ENCODE measurements at regions not wholly inside any gene's neighbourhood (a gene's known extent, or its start where the extent isn't known, plus 50 kb on each side); places are given as distances from the start of the nearest gene placed in this dataset.
A peak's percentile ranks its signal among the peaks of the same experiment; 100 is the strongest.

DNA sequence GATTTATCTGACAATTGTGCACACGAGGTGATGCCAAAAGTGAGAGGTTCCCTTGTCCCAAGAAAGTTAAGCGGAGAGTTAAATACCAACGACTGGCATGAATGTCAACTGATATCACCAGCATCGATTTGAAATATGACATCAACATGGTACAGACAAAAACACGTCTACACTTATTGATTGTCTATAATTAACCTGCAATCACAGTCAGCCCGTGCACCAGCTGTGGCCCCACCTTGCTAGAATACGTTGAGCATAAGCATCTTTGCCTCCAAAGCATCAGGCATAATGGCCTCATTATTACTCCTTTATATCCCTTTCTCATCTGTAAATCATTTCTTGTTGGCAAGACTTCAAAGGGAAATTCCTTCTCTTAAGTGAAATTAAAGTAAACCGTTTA lies 625.4 kb downstream of the IRX1 start:
- H3K27ac ChIP-seq (ENCODE audit: low read length), result no peak overlapping the region
- H3K9ac ChIP-seq (ENCODE audit: low read depth, low read length), result no peak overlapping the region
- 0 out of 2 replicates have a peak, but pooled peaks cover 3% of the 10 kb centered on the region for H3K9me3 ChIP-seq (ENCODE audit: insufficient read depth, low read depth, low read length)
- H3K4me1 ChIP-seq (ENCODE audit: insufficient read depth, low read length), result no peaks in the 10 kb centered on the region
- no peak overlapping the region for H3K4me3 ChIP-seq (ENCODE audit: low read length)
- no peaks in the 10 kb centered on the region for H3K27me3 ChIP-seq (ENCODE audit: insufficient read depth, low read length)
- H3K36me3 ChIP-seq (ENCODE audit: insufficient read depth, low read depth, low read length), result no peaks in the 10 kb centered on the region

DNA sequence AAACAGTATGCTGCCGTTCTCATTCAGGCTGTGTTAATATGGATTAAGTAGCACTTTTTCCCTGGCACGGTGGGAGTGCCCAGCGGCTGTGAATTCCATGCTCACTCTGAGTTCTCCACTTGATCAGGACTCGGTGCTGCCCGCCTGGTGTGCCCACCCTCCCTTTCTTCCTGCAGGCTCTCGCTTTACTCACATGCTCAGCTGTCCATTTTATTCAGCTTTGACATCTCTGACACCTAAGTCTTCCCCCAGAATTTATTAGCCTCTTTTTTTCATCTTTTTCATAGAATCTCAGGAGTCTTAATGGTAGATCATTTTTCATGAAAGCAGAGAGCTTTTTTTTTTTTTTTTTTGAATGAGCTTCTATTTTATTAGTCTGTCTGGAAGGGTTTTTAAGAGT lies 626.5 kb downstream of the IRX1 start:
- H3K9me3 ChIP-seq (ENCODE audit: insufficient read depth, low read depth, low read length), result 0 out of 2 replicates have a peak, but pooled peaks cover 3% of the 10 kb centered on the region
- no peak overlapping the region for H3K9ac ChIP-seq (ENCODE audit: low read depth, low read length)
- no peak overlapping the region for H3K27ac ChIP-seq (ENCODE audit: low read length)
- no peaks in the 10 kb centered on the region for H3K36me3 ChIP-seq (ENCODE audit: insufficient read depth, low read depth, low read length)
- H3K27me3 ChIP-seq (ENCODE audit: insufficient read depth, low read length), result no peaks in the 10 kb centered on the region
- no peak overlapping the region for H3K4me3 ChIP-seq (ENCODE audit: low read length)
- no peaks in the 10 kb centered on the region for H3K4me1 ChIP-seq (ENCODE audit: insufficient read depth, low read length)

DNA sequence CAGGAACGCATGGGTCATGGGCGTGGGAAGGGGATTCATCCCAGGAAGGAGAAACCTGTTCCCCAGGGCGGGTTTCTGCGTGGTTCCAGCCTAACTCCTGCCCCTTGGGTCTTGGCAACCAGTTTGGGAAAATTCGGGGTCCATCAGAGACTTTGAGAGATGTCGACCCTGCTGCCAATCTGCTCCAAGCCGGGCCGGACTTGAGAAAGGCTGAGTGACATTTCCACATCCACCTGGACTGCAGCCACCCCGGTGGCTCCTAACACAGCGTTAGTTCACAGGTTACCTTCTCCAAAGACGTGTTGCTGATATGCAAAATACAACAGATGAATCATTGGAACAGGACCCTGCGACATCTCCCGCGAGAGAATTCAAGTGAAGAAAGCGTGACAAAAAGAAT lies 627.2 kb downstream of the IRX1 start:
- H3K27me3 ChIP-seq (ENCODE audit: insufficient read depth, low read length), result no peaks in the 10 kb centered on the region
- H3K9ac ChIP-seq (ENCODE audit: low read depth, low read length), result no peak overlapping the region
- no peaks in the 10 kb centered on the region for H3K4me1 ChIP-seq (ENCODE audit: insufficient read depth, low read length)
- no peaks in the 10 kb centered on the region for H3K36me3 ChIP-seq (ENCODE audit: insufficient read depth, low read depth, low read length)
- H3K4me3 ChIP-seq (ENCODE audit: low read length), result no peak overlapping the region
- H3K27ac ChIP-seq (ENCODE audit: low read length), result no peak overlapping the region
- H3K9me3 ChIP-seq (ENCODE audit: insufficient read depth, low read depth, low read length), result 0 out of 2 replicates have a peak, but pooled peaks cover 3% of the 10 kb centered on the region

DNA sequence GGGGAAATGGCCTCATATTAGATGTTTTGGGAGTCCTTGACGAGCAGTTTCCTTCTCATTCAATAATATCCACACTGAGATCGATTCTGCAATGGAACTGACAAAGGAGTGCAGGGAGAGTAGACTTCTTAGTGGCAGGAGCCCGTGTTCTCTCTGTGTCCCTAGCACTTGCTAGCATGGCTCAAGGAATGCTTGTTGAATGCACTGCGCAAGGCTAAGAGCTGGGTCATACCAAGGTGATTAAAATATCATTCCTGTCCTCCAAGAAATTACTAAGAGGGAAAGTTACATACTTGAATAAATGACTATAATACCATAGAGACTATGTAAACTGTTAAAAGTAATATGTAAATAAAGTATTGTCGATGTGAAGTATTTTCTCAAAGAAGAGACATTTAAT lies 630.1 kb downstream of the IRX1 start:
- Histone ChIP-seq H3K9ac (ENCODE audit: low read depth, low read length) (no peak overlapping the region), H3K27ac (ENCODE audit: low read length) (no peak overlapping the region), H3K4me1 (ENCODE audit: insufficient read depth, low read length) (no peaks in the 10 kb centered on the region; the same call in 1 of the 2 replicates), H3K27me3 (ENCODE audit: insufficient read depth, low read length) (peaks cover 9% of the 10 kb centered on the region; the same call in 1 of the 2 replicates), H3K36me3 (ENCODE audit: insufficient read depth, low read depth, low read length) (no peaks in the 10 kb centered on the region), H3K4me3 (ENCODE audit: low read length) (no peak overlapping the region), H3K9me3 (ENCODE audit: insufficient read depth, low read depth, low read length) (no peaks in the 10 kb centered on the region)

DNA sequence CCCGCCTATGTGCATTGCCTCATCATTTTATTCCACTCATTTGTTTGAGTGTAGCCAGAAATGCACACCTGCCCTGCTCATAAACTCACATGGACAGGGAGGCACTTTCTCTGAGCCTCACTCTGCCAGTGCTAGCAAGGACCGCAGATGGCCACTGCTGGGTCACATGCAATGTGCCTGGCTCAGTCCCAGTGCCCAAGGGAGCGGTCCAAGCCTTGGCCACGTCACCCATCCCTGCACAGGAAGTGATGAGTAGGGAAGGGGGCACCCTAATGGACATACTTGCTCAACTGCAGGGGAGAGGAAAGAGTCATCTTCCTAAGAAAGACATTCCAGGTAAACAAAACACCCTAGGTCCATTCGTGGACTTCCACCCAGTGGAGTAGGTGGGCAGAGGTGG lies 630.9 kb downstream of the IRX1 start:
- no peaks in the 10 kb centered on the region for H3K36me3 ChIP-seq (ENCODE audit: insufficient read depth, low read depth, low read length)
- H3K9ac ChIP-seq (ENCODE audit: low read depth, low read length), result no peak overlapping the region
- H3K4me1 ChIP-seq (ENCODE audit: insufficient read depth, low read length), result peaks cover 3% of the 10 kb centered on the region; the same call in 1 of the 2 replicates
- no peak overlapping the region for H3K27ac ChIP-seq (ENCODE audit: low read length)
- no peaks in the 10 kb centered on the region for H3K9me3 ChIP-seq (ENCODE audit: insufficient read depth, low read depth, low read length)
- H3K4me3 ChIP-seq (ENCODE audit: low read length), result no peak overlapping the region
- peaks cover 17% of the 10 kb centered on the region; the same call in 1 of the 2 replicates for H3K27me3 ChIP-seq (ENCODE audit: insufficient read depth, low read length)

DNA sequence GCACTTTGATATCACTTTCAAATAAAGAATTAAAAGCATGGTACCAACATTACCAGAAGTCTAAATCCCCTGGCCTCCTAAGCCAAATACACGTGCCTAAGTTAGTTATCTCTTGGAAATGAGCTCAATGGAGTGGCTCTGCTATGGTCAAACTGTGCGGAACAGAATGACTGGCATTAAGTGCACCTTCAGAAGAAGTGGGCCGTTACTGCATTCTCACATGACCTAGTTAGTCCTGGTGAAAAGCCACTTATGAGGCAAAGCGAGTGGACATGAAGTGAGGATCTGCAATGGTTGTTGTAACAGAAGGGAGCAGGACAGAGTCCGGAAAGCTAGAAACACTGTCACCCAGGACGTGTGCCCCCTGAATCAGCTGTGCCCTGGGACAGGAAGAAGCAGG lies 633.1 kb downstream of the IRX1 start:
- Histone ChIP-seq H3K27me3 (ENCODE audit: insufficient read depth, low read length) (peaks cover 20% of the 10 kb centered on the region; the same call in 1 of the 2 replicates), H3K9ac (ENCODE audit: low read depth, low read length) (no peak overlapping the region), H3K36me3 (ENCODE audit: insufficient read depth, low read depth, low read length) (no peaks in the 10 kb centered on the region), H3K9me3 (ENCODE audit: insufficient read depth, low read depth, low read length) (no peaks in the 10 kb centered on the region), H3K27ac (ENCODE audit: low read length) (no peak overlapping the region), H3K4me3 (ENCODE audit: low read length) (no peak overlapping the region), H3K4me1 (ENCODE audit: insufficient read depth, low read length) (peaks cover 5% of the 10 kb centered on the region; the same call in 1 of the 2 replicates)

DNA sequence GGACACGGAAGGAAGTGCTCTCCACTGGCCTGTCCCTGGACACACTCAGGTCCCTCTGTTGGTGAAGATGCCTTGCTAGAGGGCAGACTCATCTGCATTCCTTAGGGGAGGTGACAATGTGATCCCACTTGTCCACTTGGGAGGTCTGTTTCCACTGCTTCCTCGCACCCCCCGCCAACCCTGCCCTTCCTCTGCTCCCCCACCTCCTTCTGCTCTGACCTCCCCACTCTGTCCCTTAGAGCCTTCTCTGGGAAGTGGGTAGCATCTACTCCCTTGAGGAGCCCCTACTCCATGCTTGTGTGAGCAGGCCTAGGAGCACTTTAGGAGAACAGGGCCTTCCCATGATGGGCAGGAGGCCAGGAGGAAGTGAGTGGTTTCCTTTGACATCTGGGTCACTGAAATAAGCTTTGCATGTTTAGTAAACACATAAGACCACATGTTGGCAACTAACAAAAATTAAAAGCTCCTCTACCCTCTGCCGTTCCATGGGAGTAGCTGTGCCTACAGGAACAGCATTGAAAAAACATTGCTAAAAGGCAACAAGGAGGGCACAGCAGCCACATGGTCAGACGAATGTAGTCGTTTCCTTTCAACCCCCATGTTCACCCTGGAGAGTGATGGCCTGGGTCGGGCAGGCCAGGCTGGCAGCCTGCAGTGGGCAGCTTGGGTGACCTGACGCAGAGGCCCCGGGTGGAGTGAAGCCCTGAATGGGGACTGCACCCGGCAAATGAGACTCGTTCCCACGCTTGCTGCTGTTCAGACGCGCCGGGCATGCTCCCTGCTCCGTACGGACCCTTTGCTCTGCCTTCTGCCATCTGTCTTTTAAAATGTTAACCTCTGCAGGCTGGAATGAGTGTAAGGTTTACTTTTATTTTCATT lies 634.0 kb downstream of the IRX1 start:
- H3K9ac ChIP-seq (ENCODE audit: low read depth, low read length), result no peak overlapping the region
- no peak overlapping the region for H3K4me3 ChIP-seq (ENCODE audit: low read length)
- H3K27me3 ChIP-seq (ENCODE audit: insufficient read depth, low read length), result peaks cover 20% of the 10 kb centered on the region; the same call in 1 of the 2 replicates
- no peaks in the 10 kb centered on the region for H3K36me3 ChIP-seq (ENCODE audit: insufficient read depth, low read depth, low read length)
- H3K27ac ChIP-seq (ENCODE audit: low read length), result no peak overlapping the region
- H3K4me1 ChIP-seq (ENCODE audit: insufficient read depth, low read length), result peaks cover 5% of the 10 kb centered on the region; the same call in 1 of the 2 replicates
- peaks cover 5% of the 10 kb centered on the region; the same call in 1 of the 2 replicates for H3K9me3 ChIP-seq (ENCODE audit: insufficient read depth, low read depth, low read length)

DNA sequence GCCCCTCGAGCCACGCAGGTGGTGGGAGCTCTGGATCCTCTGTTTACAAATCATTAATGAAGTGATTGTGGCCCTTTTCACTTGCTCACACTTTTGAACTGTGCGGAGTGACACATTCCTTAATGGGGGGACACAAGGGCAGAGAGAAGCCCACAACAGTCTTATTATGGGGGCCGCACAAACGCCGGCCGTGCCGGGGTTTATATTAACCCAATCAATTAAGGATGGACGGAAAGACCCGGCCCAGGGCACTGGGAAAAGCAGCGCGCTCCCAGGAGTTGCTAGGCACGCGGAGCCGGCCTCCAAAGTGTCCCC lies 634.8 kb downstream of the IRX1 start:
- H3K36me3 ChIP-seq (ENCODE audit: insufficient read depth, low read depth, low read length), result no peaks in the 10 kb centered on the region
- H3K4me3 ChIP-seq (ENCODE audit: low read length), result no peak overlapping the region
- no peak overlapping the region for H3K9ac ChIP-seq (ENCODE audit: low read depth, low read length)
- H3K4me1 ChIP-seq (ENCODE audit: insufficient read depth, low read length), result peaks cover 5% of the 10 kb centered on the region; the same call in 1 of the 2 replicates
- H3K27ac ChIP-seq (ENCODE audit: low read length), result no peak overlapping the region
- H3K27me3 ChIP-seq (ENCODE audit: insufficient read depth, low read length), result peaks cover 20% of the 10 kb centered on the region; the same call in 1 of the 2 replicates
- peaks cover 10% of the 10 kb centered on the region for H3K9me3 ChIP-seq (ENCODE audit: insufficient read depth, low read depth, low read length)

DNA sequence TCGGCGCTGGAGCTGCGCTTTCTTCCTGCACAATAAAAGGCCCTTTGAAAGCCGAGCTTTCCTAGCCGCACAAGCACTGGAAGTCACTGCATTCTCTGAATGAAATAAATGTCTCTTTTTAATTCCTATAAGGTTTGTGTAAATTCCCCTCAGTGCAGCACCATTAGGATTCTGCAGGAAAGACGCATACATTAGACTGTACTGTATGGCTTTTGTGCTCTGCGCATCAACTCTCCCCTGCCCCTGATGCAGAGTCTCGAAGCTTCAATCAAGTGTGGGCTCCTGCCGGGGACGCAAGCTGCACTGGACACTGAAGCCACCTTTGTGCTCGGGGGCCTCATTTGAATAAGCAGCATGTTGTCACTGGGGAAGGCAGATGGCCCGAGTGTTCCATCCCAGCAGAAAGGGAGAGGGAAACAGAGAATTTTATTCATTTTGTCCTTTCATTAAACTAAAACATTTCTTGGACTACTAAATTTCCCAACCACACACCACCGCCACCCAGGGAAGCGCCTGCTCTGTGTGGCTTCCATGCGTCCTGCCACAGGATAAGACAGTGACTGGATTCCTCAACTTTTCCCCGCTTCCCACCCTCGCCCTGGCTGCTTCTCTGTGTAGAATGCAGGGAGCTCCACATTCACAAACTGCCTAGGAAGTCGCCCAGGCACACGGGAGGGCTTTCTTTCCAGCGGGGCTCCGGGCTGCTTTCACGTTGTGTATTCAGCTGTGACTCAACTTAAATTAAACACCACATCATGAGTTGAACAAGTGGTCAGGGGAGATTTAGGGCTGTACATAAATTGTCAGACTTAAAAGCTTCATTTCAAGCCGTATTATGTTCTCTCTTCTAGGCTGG lies 635.4 kb downstream of the IRX1 start:
- H3K27ac ChIP-seq (ENCODE audit: low read length), result no peak overlapping the region
- no peak overlapping the region for H3K4me3 ChIP-seq (ENCODE audit: low read length)
- peaks cover 20% of the 10 kb centered on the region; the same call in 1 of the 2 replicates for H3K27me3 ChIP-seq (ENCODE audit: insufficient read depth, low read length)

DNA sequence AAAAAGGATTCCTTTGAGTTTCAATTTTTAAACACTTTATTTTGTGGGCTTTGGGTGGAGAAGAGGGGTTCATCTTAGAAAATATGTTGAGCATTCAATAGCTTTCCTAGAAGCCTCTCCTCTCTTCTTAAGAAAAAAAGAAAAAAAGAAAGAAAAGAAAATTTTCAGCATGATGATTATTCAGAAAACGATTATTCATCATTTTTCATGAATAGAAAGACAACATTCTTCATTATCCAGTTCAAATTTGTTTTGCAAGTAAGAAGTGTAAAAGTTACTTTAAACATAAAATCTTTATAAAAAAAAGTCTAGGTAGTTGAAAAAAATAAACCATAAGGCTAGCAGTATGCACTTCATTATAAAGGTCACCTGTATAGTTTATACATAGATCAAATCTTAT lies 636.5 kb downstream of the IRX1 start:
- Histone ChIP-seq H3K9me3 (ENCODE audit: insufficient read depth, low read depth, low read length) (peaks cover 10% of the 10 kb centered on the region), H3K9ac (ENCODE audit: low read depth, low read length) (no peak overlapping the region), H3K36me3 (ENCODE audit: insufficient read depth, low read depth, low read length) (no peaks in the 10 kb centered on the region), H3K27me3 (ENCODE audit: insufficient read depth, low read length) (peaks cover 20% of the 10 kb centered on the region; the same call in 1 of the 2 replicates), H3K27ac (ENCODE audit: low read length) (no peak overlapping the region), H3K4me1 (ENCODE audit: insufficient read depth, low read length) (peaks cover 5% of the 10 kb centered on the region; the same call in 1 of the 2 replicates), H3K4me3 (ENCODE audit: low read length) (no peak overlapping the region)

More for the DNA sequence above, 635.4 kb downstream of the IRX1 start:
- Histone ChIP-seq H3K9ac (ENCODE audit: low read depth, low read length) (peak overlapping the region; percentile 7; the same call in 1 of the 2 replicates), H3K4me1 (ENCODE audit: insufficient read depth, low read length) (peaks cover 5% of the 10 kb centered on the region; the same call in 1 of the 2 replicates), H3K9me3 (ENCODE audit: insufficient read depth, low read depth, low read length) (peaks cover 10% of the 10 kb centered on the region), H3K36me3 (ENCODE audit: insufficient read depth, low read depth, low read length) (no peaks in the 10 kb centered on the region)

DNA sequence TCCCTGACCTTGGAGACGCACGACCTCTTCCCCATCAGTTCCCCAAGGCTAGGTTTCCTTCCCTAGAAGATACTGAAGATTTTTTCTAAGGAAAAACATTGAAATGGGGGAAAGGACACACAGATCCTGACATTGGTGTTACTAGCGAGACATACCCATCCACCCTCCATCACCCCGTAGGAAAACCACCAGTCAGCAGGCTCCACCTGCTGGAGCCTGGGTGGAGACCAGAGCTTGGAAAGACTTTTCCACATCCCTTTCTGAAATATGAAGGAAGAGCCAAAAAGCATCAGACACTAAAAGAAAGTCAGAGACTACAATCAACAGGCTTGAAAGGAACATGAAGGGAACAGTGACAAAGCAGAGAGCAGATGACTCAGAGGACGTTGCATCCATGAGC lies 638.0 kb downstream of the IRX1 start:
- Histone ChIP-seq H3K4me1 (ENCODE audit: insufficient read depth, low read length) (peaks cover 5% of the 10 kb centered on the region; the same call in 1 of the 2 replicates), H3K4me3 (ENCODE audit: low read length) (no peak overlapping the region), H3K36me3 (ENCODE audit: insufficient read depth, low read depth, low read length) (no peaks in the 10 kb centered on the region), H3K27me3 (ENCODE audit: insufficient read depth, low read length) (peaks cover 20% of the 10 kb centered on the region; the same call in 1 of the 2 replicates), H3K9me3 (ENCODE audit: insufficient read depth, low read depth, low read length) (peaks cover 10% of the 10 kb centered on the region), H3K27ac (ENCODE audit: low read length) (no peak overlapping the region), H3K9ac (ENCODE audit: low read depth, low read length) (no peak overlapping the region)

All from iPS-20b (cell line).